ENCODE measurements at regions not wholly inside any gene's neighbourhood (a gene's known extent, or its start where the extent isn't known, plus 50 kb on each side); places are given as distances from the start of the nearest gene placed in this dataset.

DNA sequence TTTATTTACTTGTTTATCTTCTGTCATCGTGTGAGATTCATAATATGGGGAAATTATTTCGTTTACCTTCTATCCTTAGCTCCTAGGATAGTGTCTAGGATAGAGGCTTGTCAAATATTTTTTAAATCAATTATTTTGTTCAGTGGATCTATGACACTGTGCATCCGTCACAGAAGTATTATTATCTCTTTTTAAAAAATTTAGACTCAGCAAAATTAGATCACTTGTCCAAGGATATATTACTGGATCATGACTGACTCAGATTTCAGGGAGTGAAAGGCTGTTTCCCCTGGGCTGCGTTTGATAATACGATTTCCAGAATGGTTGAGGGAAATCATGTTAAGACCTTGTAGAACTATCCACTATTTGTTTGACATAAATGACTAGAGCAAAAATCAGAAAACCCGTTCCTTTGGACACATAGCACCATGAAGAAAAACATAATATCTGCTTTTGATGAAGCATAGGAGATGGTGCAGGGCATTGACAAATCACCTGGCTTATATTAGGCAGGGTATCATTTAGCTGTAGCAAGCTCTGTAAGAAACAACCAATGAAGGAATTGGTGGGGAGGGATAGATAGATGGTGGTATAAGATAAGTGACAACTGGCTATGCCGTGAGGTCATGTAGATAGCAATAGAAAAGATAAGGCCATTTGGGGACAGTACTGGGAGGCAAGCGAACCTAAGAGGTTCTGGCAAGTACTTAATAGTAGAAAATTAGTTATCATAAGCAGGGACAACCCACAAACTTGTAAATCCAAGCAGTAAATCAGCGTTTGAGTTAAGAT is 465.2 kb upstream of the MAN1A1 start:
- no peak overlapping the region for H3K14ac ChIP-seq (ENCODE audit: insufficient read length)
- DNase-seq (ENCODE audit: low read depth in 1 of 2, low spot score in 2 of 2), result no peak
- no peak overlapping the region for H3K18ac ChIP-seq (ENCODE audit: extremely low read depth, low read length)
- no peak overlapping the region for H2BK5ac ChIP-seq (ENCODE audit: low read depth, low read length)
- H3K4me2 ChIP-seq (ENCODE audit: insufficient read depth in 1 of 2, low read depth in 2 of 2, low read length in 2 of 2), result no peak overlapping the region
- FAIRE-seq, result no peak
- H3K27ac ChIP-seq (ENCODE audit: low read depth, low read length), result no peak overlapping the region
- no peak overlapping the region for H3K56ac ChIP-seq (replicated peaks; ENCODE audit: insufficient read length, low read depth, low read length)
- no peaks in the 10 kb centered on the region for H3K36me3 ChIP-seq (ENCODE audit: control insufficient read depth in 2 of 4, insufficient read depth in 4 of 4, low read length in 3 of 4)
- H4K5ac ChIP-seq (ENCODE audit: insufficient read length, low read depth, low read length), result no peak overlapping the region
- no peaks in the 10 kb centered on the region; the same call in 1 of the 2 replicates for H3K23me2 ChIP-seq (ENCODE audit: low read depth, low read length)
- H3K4ac ChIP-seq (replicated peaks; ENCODE audit: insufficient read length, low read depth, low read length), result no peak overlapping the region
- H2AK5ac ChIP-seq (ENCODE audit: low read depth, low read length), result no peak overlapping the region
- no peak overlapping the region for H3K9ac ChIP-seq (replicated peaks in 1 of 4; ENCODE audit: extremely low read depth in 1 of 4, low read depth in 3 of 4, low read length in 3 of 4)
- no peak overlapping the region for H3K23ac ChIP-seq (ENCODE audit: insufficient read length)
- POLR2A ChIA-PET (ENCODE audit: partially characterized antibody), result no interaction called here
- CTCF ChIA-PET (ENCODE audit: partially characterized antibody), result interaction anchor here (0.6 kb wide), 1 partner anchor 263 kb away, joined by 4 read pairs; no protein-coding TSS in a partner anchor
- 89% methylated on average over 9 of the region's 9 CpGs; no CpG with 5 or more reads in 1 of the 2 experiments for WGBS, 2 experiments (ENCODE audit: extremely low coverage in 1 of 2, insufficient coverage in 1 of 2, insufficient read length in 1 of 2, insufficient replicate concordance in 2 of 2, low coverage in 1 of 2, low lambda C conversion rate in 2 of 2, missing lambda C conversion rate in 1 of 2)
- H3K4me1 ChIP-seq (replicated peaks in 1 of 4; ENCODE audit: control insufficient read depth in 3 of 4, insufficient read depth in 4 of 4, low read length in 3 of 4), result no peaks in the 10 kb centered on the region
- no peaks in the 10 kb centered on the region for H3K79me1 ChIP-seq (ENCODE audit: low read depth, low read length)
- H3K27me3 ChIP-seq (replicated peaks in 1 of 4; ENCODE audit: control insufficient read depth in 3 of 4, extremely low read depth in 1 of 4, insufficient read depth in 3 of 4, low read length in 3 of 4), result no peaks in the 10 kb centered on the region
- H3K9me3 ChIP-seq (ENCODE audit: insufficient read depth in 2 of 2, low read depth in 1 of 2, low read length in 1 of 2), result no peaks in the 10 kb centered on the region
- H4K91ac ChIP-seq (replicated peaks; ENCODE audit: insufficient read length, low read length), result no peak overlapping the region
- H3K4me3 ChIP-seq (ENCODE audit: extremely low read depth in 1 of 4, insufficient read depth in 2 of 4, low read depth in 3 of 4, low read length in 4 of 4), result no peak overlapping the region
- H2BK120ac ChIP-seq (replicated peaks; ENCODE audit: low read depth, low read length), result no peak overlapping the region
- H4K20me1 ChIP-seq (replicated peaks in 1 of 2; ENCODE audit: control insufficient read depth in 1 of 2, insufficient read depth in 2 of 2, low read length in 2 of 2), result no peaks in the 10 kb centered on the region
- H2AFZ ChIP-seq (ENCODE audit: low read length), result no peak overlapping the region
- H2BK20ac ChIP-seq (ENCODE audit: low read length), result no peak overlapping the region
- H2BK15ac ChIP-seq (ENCODE audit: low read length), result no peak overlapping the region
- H3K79me2 ChIP-seq (ENCODE audit: control insufficient read depth in 1 of 2, insufficient read depth in 2 of 2, low read length in 2 of 2), result no peaks in the 10 kb centered on the region
- no peak overlapping the region for H4K8ac ChIP-seq (ENCODE audit: extremely low read depth, insufficient read depth, low read length)
- H2BK12ac ChIP-seq (ENCODE audit: low read depth, low read length), result no peak overlapping the region
- TF ChIP-seq NRF1 (IDR thresholded peaks at IDR 0.05; ENCODE audit: low read depth, low read length), result no peak
- no peak for TF ChIP-seq FOSL1 (IDR thresholded peaks at IDR 0.05; ENCODE audit: insufficient read depth, low read depth, low read length)
- TF ChIP-seq BACH1 (IDR thresholded peaks at IDR 0.05; ENCODE audit: low read length), result no peak
- TF ChIP-seq HDAC2 (IDR thresholded peaks at IDR 0.05; ENCODE audit: borderline replicate concordance in 1 of 2, low read depth in 2 of 2, low read length in 2 of 2), result no peak
